ENCODE measurements at regions not wholly inside any gene's neighbourhood (a gene's known extent, or its start where the extent isn't known, plus 50 kb on each side); places are given as distances from the start of the nearest gene placed in this dataset.

DNA sequence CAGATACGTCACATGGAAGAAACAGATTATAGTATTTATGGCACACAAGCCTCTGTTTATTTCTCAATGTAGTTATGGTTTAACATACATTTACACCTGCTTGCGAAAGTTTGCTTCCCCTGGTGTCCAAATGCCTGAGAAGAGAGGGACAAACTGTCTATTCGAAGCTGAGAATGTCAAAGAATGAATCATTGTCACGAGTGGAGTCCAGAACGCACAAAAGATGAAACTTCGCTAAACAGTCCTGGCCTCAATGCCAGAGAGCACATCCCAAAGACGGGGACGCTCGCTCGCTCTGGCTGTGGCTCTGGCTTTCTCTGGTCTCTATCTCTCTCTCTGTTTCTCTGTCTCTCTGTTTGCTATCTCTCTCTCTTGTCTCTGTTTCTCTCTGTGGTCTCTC, 298.8 kb downstream of the FOXL1 start:
- Histone ChIP-seq H3K9me3 (no peaks in the 10 kb centered on the region), H3K27me3 (ENCODE audit: low read depth) (no peaks in the 10 kb centered on the region), H3K36me3 (replicated peaks) (no peaks in the 10 kb centered on the region), H3K4me3 (no peak overlapping the region), H3K4me1 (no peaks in the 10 kb centered on the region)
- in situ Hi-C loops (cut with MboI; ENCODE audit: low sequenced_read_pairs) = no loop called here
- DNase-seq (ENCODE audit: low spot score in 2 of 2) = no peak

DNA sequence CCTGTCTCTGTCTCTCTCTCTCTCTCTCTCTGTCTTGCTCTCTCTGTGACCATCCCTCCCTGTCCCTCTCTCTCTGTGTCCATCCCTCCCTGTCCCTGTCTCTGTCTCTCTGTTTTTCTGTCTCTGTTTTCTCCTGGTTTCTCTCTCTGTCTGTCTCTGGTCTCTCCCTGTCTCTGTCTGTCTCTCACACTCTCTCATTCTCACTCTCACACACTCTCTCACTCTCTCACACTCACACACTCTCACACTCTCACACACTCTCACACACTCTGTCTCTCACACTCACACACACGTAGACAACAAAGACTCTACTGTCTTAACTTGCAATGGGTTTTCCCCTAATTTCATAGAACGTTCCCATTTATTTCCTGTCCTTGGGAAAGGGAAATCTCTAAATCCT, 299.5 kb downstream of the FOXL1 start:
- DNase-seq (ENCODE audit: low spot score in 2 of 2) = no peak
- Histone ChIP-seq H3K36me3 (replicated peaks) (no peaks in the 10 kb centered on the region), H3K27me3 (ENCODE audit: low read depth) (no peaks in the 10 kb centered on the region), H3K4me3 (no peak overlapping the region), H3K9me3 (no peaks in the 10 kb centered on the region), H3K4me1 (no peaks in the 10 kb centered on the region)
- in situ Hi-C loops (cut with MboI; ENCODE audit: low sequenced_read_pairs) = no loop called here

DNA sequence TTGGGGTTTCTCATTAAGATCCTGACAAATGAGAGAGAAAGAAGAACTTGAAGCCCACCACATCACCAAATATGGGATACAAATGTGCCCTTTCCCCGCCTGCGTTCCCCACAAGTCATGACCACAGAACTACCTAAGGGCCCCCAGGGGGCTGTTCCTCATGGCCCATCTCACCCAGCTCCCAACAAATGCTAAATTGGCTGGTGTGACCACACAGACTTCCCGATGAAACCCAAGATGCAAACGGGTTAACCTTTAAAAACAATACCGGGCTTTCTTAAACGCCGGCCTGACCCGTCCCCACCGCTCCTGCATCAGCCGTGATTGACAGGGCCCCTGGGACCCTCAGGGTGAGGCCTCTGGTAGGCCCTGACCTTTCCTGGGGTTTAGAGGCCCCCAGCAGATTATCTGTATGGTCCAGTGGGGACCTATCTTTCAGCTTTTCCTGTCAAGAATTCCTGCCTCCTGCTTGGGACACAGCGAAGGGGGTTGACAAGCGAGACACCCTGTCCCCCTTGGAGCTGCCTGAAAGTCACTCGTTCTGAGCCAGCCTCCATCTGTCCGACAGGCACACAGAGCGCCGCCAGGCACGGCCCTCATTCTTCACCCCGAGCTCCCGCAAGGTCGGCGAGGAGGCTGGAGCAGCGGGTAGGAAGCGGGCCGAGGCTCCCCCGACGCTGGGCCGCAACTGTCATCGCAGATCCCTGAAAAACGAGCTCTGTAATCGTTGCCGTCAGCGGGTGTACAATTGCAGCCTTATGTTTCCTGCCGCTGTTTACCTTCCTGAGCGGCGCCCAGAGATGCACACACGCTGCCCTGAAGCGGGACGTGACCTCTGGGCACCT, 300.1 kb downstream of the FOXL1 start:
- no peak for DNase-seq (ENCODE audit: low spot score in 2 of 2)
- Histone ChIP-seq H3K4me3 (no peak overlapping the region), H3K9me3 (no peaks in the 10 kb centered on the region), H3K27me3 (ENCODE audit: low read depth) (no peaks in the 10 kb centered on the region), H3K36me3 (replicated peaks) (no peaks in the 10 kb centered on the region), H3K4me1 (no peaks in the 10 kb centered on the region)
- in situ Hi-C loops (cut with MboI; ENCODE audit: low sequenced_read_pairs) = no loop called here

DNA sequence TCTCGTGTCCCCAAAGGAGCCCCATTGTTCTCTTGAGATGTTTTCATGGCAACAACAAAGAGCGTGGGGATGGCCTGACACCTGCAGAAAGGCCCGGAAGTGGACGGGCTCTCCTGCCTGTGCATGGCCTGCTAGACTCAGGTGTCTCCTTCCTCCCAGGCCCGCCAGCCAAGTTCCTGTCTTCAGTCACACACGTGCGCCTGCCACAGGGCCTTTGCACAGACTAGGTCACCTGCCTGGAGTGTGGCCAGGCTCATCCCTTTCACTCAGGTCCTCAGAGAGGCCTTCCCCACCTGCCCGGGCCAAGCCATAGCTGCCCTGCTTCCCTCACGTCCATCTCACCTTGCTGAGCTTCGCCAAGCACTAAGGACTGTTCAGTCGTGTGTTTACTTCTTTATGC, 300.9 kb downstream of the FOXL1 start:
- H3K4me1 ChIP-seq = no peaks in the 10 kb centered on the region
- no peaks in the 10 kb centered on the region for H3K9me3 ChIP-seq
- H3K4me3 ChIP-seq = no peak overlapping the region
- no peak for DNase-seq (ENCODE audit: low spot score in 2 of 2)
- no peaks in the 10 kb centered on the region for H3K36me3 ChIP-seq (replicated peaks)
- no peaks in the 10 kb centered on the region for H3K27me3 ChIP-seq (ENCODE audit: low read depth)
- in situ Hi-C loops (cut with MboI; ENCODE audit: low sequenced_read_pairs) = no loop called here

DNA sequence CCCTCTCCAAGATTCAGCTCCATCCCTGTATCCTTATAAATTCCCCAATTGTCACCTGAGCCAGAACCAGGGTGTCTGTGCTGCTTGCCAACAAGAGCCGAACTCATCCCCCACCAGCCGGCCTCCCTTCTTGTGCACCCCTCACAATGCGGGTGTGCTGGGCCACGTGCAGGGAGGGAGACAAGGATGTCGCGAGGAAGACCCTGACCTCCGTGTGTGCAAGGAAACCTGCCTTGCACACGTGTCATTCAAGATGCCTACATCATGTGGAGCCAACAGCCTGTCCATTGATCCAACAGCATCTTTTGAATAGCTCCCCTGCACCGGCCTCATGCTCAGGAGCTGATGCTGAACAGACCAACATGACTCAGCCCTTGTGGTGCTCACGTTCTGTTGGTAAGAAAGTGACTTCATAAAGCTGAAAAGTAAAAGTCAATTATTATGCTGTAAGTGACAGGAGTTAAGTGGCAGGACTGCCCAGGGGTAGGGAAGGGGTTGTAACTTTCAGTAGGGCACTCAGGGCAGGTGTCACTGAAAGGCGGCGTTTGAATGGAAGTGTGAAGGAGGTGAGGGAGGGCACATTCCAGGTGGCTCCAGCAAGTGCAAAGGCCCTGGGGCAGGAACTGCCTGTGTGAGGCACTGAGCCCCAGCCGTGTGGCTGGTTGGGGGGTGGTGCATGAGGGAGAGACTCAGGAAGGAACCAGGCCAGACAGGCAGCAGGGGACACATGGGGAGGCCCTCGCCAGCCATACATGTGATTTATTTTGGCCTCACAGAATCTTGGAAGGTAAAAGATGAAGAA, 302.2 kb downstream of the FOXL1 start:
- no peak for DNase-seq (ENCODE audit: low spot score in 2 of 2)

DNA sequence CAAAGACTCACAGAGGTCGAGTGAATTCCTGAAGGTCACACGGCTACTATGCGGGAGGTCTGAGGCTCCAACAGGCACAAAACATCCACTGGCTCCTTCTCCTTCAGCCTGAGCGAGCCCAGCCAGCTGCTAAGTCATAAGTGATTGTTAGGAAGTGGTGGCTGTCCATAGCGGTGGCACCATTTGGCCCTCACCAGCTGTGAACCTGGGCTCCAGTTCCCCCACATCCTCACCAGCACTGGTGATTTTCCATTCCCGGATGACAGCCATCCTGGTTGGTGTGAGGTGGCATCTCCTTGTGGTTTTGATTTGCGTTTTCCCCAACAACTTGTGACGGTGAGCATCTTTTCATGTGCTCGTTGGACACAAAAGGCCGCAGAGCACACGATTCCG, 302.8 kb downstream of the FOXL1 start:
- no peak for DNase-seq (ENCODE audit: low spot score in 2 of 2)
- H3K36me3 ChIP-seq (replicated peaks) = no peaks in the 10 kb centered on the region
- H3K4me1 ChIP-seq = no peaks in the 10 kb centered on the region
- no peak overlapping the region for H3K4me3 ChIP-seq
- no peaks in the 10 kb centered on the region for H3K27me3 ChIP-seq (ENCODE audit: low read depth)
- in situ Hi-C loops (cut with MboI; ENCODE audit: low sequenced_read_pairs) = no loop called here
- no peaks in the 10 kb centered on the region for H3K9me3 ChIP-seq

More for the DNA sequence above, 302.2 kb downstream of the FOXL1 start:
- Histone ChIP-seq H3K4me3 (no peak overlapping the region), H3K4me1 (no peaks in the 10 kb centered on the region), H3K36me3 (replicated peaks) (no peaks in the 10 kb centered on the region), H3K27me3 (ENCODE audit: low read depth) (no peaks in the 10 kb centered on the region), H3K9me3 (no peaks in the 10 kb centered on the region)
- in situ Hi-C loops (cut with MboI; ENCODE audit: low sequenced_read_pairs) = no loop called here

DNA sequence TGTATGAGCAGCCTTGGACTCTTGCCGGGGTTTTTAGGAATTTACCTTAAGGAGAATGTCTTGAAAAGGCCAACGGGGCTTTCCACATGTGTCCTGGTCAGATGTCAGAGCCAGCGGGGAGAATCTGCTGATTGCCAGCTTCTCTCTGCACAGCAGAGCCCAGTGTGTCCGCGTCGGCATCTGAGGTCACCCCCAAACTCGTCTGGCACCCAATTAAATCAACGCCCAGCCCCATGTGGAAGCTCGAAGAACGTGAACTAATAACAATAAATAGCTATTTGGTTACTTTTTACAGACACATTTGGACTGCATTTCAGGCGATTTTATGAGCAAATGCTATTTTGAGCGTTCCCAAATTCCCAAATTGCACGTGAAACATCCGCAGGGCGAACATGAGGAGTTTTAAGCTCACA, 303.5 kb downstream of the FOXL1 start:
- H3K36me3 ChIP-seq (replicated peaks) = no peaks in the 10 kb centered on the region
- no peak overlapping the region for H3K4me3 ChIP-seq
- H3K27me3 ChIP-seq (ENCODE audit: low read depth) = no peaks in the 10 kb centered on the region
- H3K4me1 ChIP-seq = no peaks in the 10 kb centered on the region
- in situ Hi-C loops (cut with MboI; ENCODE audit: low sequenced_read_pairs) = no loop called here
- no peak for DNase-seq (ENCODE audit: low spot score in 2 of 2)
- H3K9me3 ChIP-seq = no peaks in the 10 kb centered on the region

DNA sequence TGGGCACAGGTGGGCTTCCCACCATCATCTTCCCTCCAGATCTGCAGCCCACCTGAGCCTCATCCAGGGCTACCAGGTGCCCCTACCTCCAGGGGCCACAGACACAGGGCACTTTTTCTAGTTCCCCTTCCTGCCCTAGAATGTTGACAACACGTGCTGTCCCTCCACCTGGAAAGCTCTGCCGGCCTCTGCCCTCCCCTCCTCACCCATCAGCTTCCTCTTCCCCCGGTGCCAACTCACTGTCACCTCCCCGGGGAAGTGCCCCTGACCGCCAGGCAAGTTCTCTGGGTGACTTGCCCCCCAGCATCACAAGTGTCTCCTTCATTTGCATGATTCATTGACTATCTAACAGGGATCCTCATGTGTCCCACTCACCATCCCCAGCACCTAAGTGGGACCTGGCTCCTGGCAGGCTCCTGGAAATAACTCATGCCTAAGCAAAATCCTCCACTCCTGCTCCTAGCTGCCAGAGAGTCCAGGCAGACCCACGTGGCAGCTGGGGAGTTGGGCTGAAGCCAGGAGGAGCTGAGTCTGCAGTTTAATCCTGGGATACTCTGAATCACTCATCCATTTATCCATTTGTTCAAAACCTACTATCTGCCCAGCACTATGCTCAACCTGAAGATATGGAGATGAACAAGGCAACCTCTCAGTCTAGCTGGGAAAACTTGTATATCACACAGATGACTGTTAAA, 304.4 kb downstream of the FOXL1 start:
- no peaks in the 10 kb centered on the region for H3K36me3 ChIP-seq (replicated peaks)
- H3K27me3 ChIP-seq (ENCODE audit: low read depth) = no peaks in the 10 kb centered on the region
- no peak for DNase-seq (ENCODE audit: low spot score in 2 of 2)
- no peak overlapping the region for H3K4me3 ChIP-seq
- in situ Hi-C loops (cut with MboI; ENCODE audit: low sequenced_read_pairs) = no loop called here
- no peaks in the 10 kb centered on the region for H3K9me3 ChIP-seq
- H3K4me1 ChIP-seq = no peaks in the 10 kb centered on the region

DNA sequence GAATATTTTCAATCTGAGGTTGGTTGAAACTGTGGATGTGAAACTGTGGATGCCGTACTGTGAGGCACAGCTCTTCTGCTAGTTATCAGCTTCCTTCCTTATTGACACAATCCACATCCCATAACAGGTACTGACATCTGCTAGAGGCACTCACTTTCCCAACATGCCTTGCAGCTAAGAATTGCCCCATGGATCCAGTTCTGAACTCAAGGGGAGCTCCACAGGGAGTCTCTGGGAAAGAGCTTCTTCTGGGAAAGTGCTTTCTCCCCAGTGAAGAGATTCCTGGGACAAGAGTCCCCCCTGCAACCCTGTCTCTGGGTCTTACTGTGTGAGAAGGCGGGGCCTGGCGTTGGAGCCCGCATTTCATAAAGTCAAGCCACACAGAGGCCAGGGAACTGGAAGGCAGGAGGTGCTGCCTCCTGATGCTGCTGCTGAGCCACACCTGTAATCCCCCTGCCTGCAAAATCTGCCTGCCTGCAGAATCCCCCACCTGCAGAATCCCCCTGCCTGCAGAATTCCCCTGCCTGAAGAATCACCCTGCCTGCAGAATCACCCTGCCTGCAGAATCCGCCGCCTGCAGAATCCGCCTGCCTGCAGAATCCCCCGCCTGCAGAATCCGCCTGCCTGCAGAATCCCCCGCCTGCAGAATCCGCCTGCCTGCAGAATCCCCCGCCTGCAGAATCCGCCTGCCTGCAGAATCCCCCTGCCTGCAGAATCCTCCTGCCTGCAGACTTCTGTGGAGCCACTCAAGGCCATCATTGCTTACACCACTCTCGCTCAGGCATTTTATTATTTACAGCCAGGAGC, 305.4 kb downstream of the FOXL1 start:
- Histone ChIP-seq H3K4me3 (no peak overlapping the region), H3K36me3 (replicated peaks) (no peaks in the 10 kb centered on the region), H3K9me3 (no peaks in the 10 kb centered on the region), H3K27me3 (ENCODE audit: low read depth) (no peaks in the 10 kb centered on the region), H3K4me1 (no peaks in the 10 kb centered on the region)
- in situ Hi-C loops (cut with MboI; ENCODE audit: low sequenced_read_pairs) = no loop called here
- DNase-seq (ENCODE audit: low spot score in 2 of 2) = no peak

DNA sequence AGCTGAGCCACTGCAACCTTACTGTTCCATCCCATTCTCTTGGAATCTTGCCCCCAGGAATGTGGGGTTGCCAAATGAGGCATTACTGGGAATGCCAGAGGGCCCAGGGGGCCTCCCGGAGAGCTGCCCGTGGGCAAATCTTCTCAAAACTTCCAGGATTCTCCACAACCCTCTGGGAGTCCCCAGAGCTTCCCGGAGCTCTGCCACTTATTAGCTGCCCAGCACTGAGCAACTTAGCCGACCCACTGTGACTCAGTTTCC, 306.0 kb downstream of the FOXL1 start:
- DNase-seq (ENCODE audit: low spot score in 2 of 2) = no peak
- in situ Hi-C loops (cut with MboI; ENCODE audit: low sequenced_read_pairs) = no loop called here
- Histone ChIP-seq H3K36me3 (replicated peaks) (no peaks in the 10 kb centered on the region), H3K27me3 (ENCODE audit: low read depth) (no peaks in the 10 kb centered on the region), H3K9me3 (no peaks in the 10 kb centered on the region), H3K4me1 (no peaks in the 10 kb centered on the region), H3K4me3 (no peak overlapping the region)

DNA sequence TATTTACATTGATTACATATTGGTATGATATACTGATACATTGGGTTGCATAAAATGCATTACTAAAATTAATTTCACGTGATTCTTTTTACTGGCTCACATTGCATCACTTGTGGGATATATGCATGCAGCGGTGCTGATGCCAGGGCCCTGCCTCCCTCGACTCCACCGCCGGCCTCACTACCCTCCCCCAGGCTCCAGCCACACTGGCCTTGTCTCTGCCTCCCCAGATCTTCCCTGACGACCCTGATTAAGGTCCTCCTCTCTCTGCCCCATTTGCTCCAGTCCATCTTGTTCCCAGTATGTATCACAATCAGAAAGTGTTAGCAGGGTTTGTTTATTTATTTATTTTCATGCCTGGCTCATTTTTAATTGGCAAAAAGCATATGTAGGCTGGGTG, 306.8 kb downstream of the FOXL1 start:
- no peaks in the 10 kb centered on the region for H3K27me3 ChIP-seq (ENCODE audit: low read depth)
- H3K4me1 ChIP-seq = no peaks in the 10 kb centered on the region
- DNase-seq (ENCODE audit: low spot score in 2 of 2) = no peak
- H3K9me3 ChIP-seq = no peaks in the 10 kb centered on the region
- no peaks in the 10 kb centered on the region for H3K36me3 ChIP-seq (replicated peaks)
- H3K4me3 ChIP-seq = no peak overlapping the region
- in situ Hi-C loops (cut with MboI; ENCODE audit: low sequenced_read_pairs) = no loop called here

DNA sequence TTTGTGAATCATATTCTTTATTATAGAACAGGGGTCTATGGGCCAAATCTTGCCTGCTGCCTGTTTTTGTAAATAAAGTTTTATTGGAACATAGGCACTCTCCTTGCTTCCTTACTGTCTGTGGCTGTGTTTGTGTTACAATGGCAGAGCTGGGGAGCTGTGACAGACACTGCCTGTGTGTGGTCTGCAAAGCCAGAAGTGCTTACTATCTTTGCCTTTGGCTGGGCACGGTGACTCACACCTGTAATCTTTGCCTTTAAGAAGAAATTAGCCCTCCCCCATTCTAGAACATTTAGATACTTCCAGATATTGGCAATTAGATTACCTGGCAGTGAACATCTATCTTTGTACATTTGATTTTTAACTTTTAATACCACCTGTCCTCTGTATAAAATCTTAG, 308.3 kb downstream of the FOXL1 start:
- Histone ChIP-seq H3K36me3 (replicated peaks) (no peaks in the 10 kb centered on the region), H3K4me1 (no peaks in the 10 kb centered on the region), H3K27me3 (ENCODE audit: low read depth) (no peaks in the 10 kb centered on the region), H3K4me3 (no peak overlapping the region), H3K9me3 (no peaks in the 10 kb centered on the region)
- DNase-seq (ENCODE audit: low spot score in 2 of 2) = no peak
- in situ Hi-C loops (cut with MboI; ENCODE audit: low sequenced_read_pairs) = no loop called here

DNA sequence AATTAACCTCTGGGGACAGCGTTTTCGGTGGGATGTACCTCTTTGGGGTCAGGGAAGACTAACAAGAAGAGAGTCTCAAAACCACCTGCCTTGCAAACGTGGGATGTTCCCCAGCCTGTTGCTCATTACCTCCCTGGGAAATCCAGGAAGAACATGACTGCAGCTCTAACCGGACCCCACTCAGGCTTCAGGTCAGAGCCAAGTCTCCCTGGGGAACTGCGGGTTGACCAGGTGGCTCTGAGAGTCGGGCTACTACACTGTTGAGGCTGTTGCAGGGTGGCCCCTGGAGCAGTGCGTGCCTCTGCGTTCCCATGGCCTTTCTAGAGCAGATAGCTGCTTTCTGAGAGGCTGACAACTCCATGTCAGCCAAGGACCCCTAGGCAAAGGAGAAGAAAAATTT, 309.1 kb downstream of the FOXL1 start:
- H3K4me3 ChIP-seq = no peak overlapping the region
- DNase-seq (ENCODE audit: low spot score in 2 of 2) = no peak

More for the DNA sequence above, 309.1 kb downstream of the FOXL1 start:
- Histone ChIP-seq H3K27me3 (ENCODE audit: low read depth) (peaks cover 4% of the 10 kb centered on the region), H3K36me3 (replicated peaks) (no peaks in the 10 kb centered on the region), H3K9me3 (no peaks in the 10 kb centered on the region), H3K4me1 (no peaks in the 10 kb centered on the region)
- in situ Hi-C loops (cut with MboI; ENCODE audit: low sequenced_read_pairs) = no loop called here
